ENCODE measurements at regions not wholly inside any gene's neighbourhood (a gene's known extent, or its start where the extent isn't known, plus 50 kb on each side); places are given as distances from the start of the nearest gene placed in this dataset.
"Not testable (repeated sequence)": the region's sequence is repeated elsewhere in the genome, so short reads cannot be mapped to it uniquely, and the experiment has no call there.

GRCh38 chr2:14828223-14828622 is 195.7 kb downstream of the LRATD1 start:
- no peak for DNase-seq

- DNase-seq, result no peak
Observed at GRCh38 chr2:14828968-14829367, 196.5 kb downstream of the LRATD1 start.

GRCh38 chr2:14831458-14831857 is 198.9 kb downstream of the LRATD1 start:
- DNase-seq, result no peak

GRCh38 chr2:14843507-14844204 is 211.1 kb downstream of the LRATD1 start:
- DNase-seq, result no peak

DNA sequence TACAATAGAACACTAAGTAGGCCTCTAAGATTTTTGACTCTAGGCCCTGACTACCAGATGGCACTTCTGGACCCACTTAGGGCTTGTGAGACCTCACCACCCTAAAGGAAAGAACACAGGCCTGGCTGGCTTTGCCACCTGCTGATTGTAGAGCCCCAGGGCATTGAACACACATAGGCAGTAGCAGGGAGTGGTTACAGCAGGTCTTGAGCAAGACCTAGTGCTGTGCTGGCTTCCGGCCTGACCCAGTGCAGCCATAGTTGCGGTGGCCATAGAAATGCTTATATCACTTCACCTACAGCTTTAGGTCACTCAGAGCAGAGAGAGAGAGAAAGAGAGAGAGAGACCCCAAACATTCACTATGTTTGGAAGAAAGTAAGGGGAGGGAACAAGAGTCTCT is 223.2 kb downstream of the LRATD1 start:
- DNase-seq, result no peak

- DNase-seq, result no peak
Observed at GRCh38 chr2:14861181-14861580, 228.7 kb downstream of the LRATD1 start.

GRCh38 chr2:14866736-14867352 is 234.3 kb downstream of the LRATD1 start:
- no peak for DNase-seq

GRCh38 chr2:14867853-14868252 is 235.3 kb downstream of the LRATD1 start:
- DNase-seq, result no peak

GRCh38 chr2:14872779-14873325 is 240.3 kb downstream of the LRATD1 start:
- DNase-seq, result no peak

GRCh38 chr2:14881651-14882327 is 249.3 kb downstream of the LRATD1 start:
- no peak for DNase-seq

- DNase-seq, result no peak
Observed at GRCh38 chr2:14884651-14885050, 252.1 kb downstream of the LRATD1 start.

GRCh38 chr2:14891546-14891945 is 259.0 kb downstream of the LRATD1 start:
- DNase-seq, result no peak

GRCh38 chr2:14896330-14897030 is 264.0 kb downstream of the LRATD1 start:
- no peak for DNase-seq

- no peak for DNase-seq
Observed at GRCh38 chr2:14899621-14900414, 267.3 kb downstream of the LRATD1 start.

DNA sequence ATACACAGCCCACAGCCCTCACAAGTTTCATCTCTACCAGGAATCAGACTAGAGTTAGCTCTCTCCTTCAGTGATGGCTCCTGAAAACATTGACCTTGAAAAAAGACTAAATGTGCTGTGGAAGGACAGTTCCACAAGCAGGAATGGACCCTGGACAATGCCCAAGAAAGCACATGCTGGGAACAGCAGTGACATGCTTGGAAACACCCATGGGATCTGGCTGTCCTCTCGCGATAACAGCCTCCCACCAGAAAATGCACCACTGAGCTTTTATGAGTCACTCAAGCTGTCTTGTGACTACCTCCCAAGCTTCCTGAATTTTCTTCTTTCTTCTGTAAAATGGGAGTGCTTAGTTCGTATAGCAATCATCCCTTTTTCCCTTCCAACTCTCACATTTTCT is 269.2 kb downstream of the LRATD1 start:
- no peak for DNase-seq

DNA sequence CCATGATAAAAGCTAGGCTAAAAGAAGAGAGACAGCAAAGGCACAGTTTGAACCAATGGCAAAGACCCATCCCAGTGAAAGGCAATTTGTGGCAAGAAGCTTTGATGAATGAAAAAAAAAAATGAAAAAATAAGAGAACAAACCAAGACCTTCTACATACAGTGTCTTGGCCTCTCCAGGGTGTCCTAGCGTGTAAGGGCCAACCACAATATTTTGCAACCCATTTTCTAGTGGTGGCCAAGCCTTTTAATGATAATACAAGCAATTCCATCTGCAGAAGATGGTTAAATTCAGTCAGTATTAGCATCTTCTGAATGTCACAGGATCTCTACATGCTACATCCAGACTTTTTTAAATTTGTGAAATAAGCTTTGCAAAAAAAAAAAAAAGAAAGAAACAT is 270.4 kb downstream of the LRATD1 start:
- no peak for DNase-seq

GRCh38 chr2:14903709-14904374 is 271.3 kb downstream of the LRATD1 start:
- DNase-seq, result no peak

GRCh38 chr2:14904378-14904777 is 271.9 kb downstream of the LRATD1 start:
- DNase-seq, result not testable (repeated sequence)

DNA sequence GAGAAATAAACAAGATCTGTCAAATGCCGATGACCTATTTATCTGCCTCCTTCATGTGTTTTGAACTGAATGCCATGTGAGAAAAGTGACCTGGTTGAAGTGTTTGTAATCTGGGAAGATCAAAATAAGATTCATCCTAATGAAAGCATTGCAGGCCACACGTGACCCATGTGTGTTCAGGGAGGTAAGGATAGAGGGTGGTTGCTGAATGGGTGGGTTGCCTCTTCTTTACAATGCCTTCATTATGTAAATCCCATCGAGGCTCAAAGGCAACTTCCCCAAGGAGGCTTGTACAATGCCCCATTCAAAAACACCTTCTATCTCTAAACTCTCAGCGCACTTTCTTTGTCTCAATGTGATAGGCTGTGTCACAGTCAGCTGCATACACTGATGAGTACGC is 273.1 kb downstream of the LRATD1 start:
- no peak for DNase-seq

DNA sequence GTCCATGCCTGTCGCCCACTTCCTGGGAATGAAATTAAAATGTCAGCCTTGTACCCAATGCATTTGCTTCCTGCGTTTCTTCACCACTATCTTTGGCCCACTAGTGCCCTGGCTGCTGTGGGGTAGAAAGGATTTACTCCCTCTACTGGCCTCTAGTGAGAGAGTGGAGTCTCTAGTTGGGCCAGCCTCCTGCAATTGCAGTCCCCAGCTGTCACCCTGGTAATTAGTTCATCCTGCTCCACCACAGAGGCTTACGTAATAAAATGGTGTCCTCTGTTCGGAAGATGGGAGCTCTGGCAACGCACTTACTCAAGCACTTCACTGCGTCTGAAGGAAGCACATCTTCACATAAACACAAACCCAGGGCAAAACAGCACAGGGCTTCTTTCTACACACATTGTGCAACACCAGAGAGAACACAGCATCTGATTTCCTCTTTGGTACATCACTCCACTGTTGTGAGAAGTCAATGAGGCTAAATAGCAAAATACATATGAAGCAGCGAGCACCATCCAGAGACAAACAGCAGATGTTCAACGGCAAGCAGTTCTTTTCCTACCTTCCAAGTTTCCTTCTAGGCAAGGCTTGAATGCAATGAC is 274.6 kb downstream of the LRATD1 start:
- DNase-seq, result no peak

DNA sequence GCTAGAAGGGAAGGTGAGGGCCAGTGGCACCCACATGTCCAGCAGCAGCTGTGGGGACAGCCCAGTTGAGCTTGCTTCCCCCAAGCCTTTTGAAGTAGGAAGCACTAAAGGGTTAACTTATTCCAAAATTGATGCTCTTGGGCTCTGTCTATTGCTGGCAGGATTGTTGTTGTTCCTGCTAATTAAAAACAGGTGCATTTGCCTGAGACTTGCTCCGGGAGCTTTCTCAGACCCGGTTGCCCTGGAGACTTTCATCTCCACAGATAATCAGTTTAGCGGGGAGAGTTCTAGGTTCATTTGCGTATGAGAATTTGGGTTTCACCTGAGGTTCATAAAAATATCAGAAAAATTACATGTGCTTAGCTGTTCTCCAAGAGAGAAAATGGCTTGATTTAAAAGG is 277.3 kb downstream of the LRATD1 start:
- DNase-seq, result no peak
